ENCODE measurements at regions not wholly inside any gene's neighbourhood (a gene's known extent, or its start where the extent isn't known, plus 50 kb on each side); places are given as distances from the start of the nearest gene placed in this dataset.
"Not testable (repeated sequence)": the region's sequence is repeated elsewhere in the genome, so short reads cannot be mapped to it uniquely, and the experiment has no call there.

DNA sequence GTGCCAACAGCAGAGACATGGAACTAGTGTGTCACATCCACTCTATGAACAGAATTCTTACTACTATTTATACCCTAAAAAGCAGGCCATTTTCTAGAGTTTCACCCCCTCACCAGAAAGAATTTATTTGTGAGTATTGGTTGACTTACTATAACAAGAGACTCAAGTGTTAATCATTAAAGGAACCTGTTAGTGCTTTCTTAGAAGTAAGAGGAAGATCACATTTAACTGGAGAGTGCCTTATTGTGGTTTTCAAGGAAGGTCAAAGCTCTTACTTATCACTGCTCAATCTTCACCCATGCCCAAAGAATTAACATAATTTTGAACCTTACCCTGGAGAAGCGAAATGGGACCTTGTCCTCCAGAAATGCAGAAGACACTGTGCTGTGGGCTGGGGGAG is 169.3 kb upstream of the PRSS1 start:
- H3K4me1 Mint-ChIP-seq, result peaks cover 15% of the 10 kb centered on the region
- TF ChIP-seq EZH2 (IDR thresholded peaks at IDR 0.05; ENCODE audit: low read depth, unreplicated experiment), result no peak
- no peak for TF ChIP-seq CREB1 (CRISPR knock-in tag; IDR thresholded peaks at IDR 0.05; ENCODE audit: low read depth)
- no peak for TF ChIP-seq ZNF462 (CRISPR knock-in tag; IDR thresholded peaks at IDR 0.05)
- no peak for TF ChIP-seq ZNF114 (CRISPR knock-in tag; IDR thresholded peaks at IDR 0.05)
- TF ChIP-seq ZNF331 (CRISPR knock-in tag; IDR thresholded peaks at IDR 0.05; ENCODE audit: low read depth), result no peak
- no peak overlapping the region for H3K4me3 Mint-ChIP-seq
- H3K4me2 ChIP-seq, result no peak overlapping the region
- H3K27ac Mint-ChIP-seq, result no peak overlapping the region
- peaks cover 2% of the 10 kb centered on the region; the same call in 1 of the 3 replicates for H3K9me3 Mint-ChIP-seq
- H3K9me2 ChIP-seq (ENCODE audit: insufficient read depth), result no peaks in the 10 kb centered on the region
- no peaks in the 10 kb centered on the region for H3K36me3 ChIP-seq (ENCODE audit: insufficient read depth)
- H3K27ac ChIP-seq (ENCODE audit: low read depth), result no peak overlapping the region
- no peaks in the 10 kb centered on the region for H3K79me2 ChIP-seq (replicated peaks; ENCODE audit: insufficient read depth)
- no peak overlapping the region for H2AFZ ChIP-seq
- DNase-seq (ENCODE audit: low spot score) (no peak), ATAC-seq (no peak)
- H3K27me3 Mint-ChIP-seq (ENCODE audit: insufficient read depth, low read depth, poor library complexity), result no peaks in the 10 kb centered on the region
- no peak overlapping the region for H3K4me3 ChIP-seq
- H3F3A ChIP-seq (replicated peaks; ENCODE audit: low read depth), result no peaks in the 10 kb centered on the region
- no peaks in the 10 kb centered on the region for H4K20me1 ChIP-seq (replicated peaks; ENCODE audit: insufficient read depth)
- H3K27me3 ChIP-seq (ENCODE audit: insufficient read depth), result no peaks in the 10 kb centered on the region
- H3K36me3 Mint-ChIP-seq (ENCODE audit: low read depth), result no peaks in the 10 kb centered on the region
- H3K4me1 ChIP-seq (ENCODE audit: insufficient read depth), result peaks cover 9% of the 10 kb centered on the region

GRCh38 chr7:142575351-142575750 is 173.9 kb upstream of the PRSS1 start:
- H3K36me3 Mint-ChIP-seq (ENCODE audit: low read depth); H3F3A ChIP-seq (replicated peaks; ENCODE audit: low read depth); H3K27ac Mint-ChIP-seq; DNase-seq (ENCODE audit: low spot score); H3K27me3 Mint-ChIP-seq (ENCODE audit: insufficient read depth, low read depth, poor library complexity); H2AFZ ChIP-seq; H3K4me3 Mint-ChIP-seq; H3K9me2 ChIP-seq (ENCODE audit: insufficient read depth); H3K79me2 ChIP-seq (replicated peaks; ENCODE audit: insufficient read depth); H3K27me3 ChIP-seq (ENCODE audit: insufficient read depth); H3K4me3 ChIP-seq; H3K4me1 ChIP-seq (ENCODE audit: insufficient read depth); ATAC-seq; H3K4me2 ChIP-seq; H3K4me1 Mint-ChIP-seq; H3K36me3 ChIP-seq (ENCODE audit: insufficient read depth); H4K20me1 ChIP-seq (replicated peaks; ENCODE audit: insufficient read depth); H3K27ac ChIP-seq (ENCODE audit: low read depth): not testable (repeated sequence)
- peaks cover 17% of the 10 kb centered on the region for H3K9me3 Mint-ChIP-seq

Data from GM23338 (cell line).